PC-3 (cell line): ENCODE measurements at regions not wholly inside any gene's neighbourhood (a gene's known extent, or its start where the extent isn't known, plus 50 kb on each side); places are given as distances from the start of the nearest gene placed in this dataset.

ENCODE experiments used
- ATAC-seq: fragments of 200-7000 bp; cut with Tn5 transposase; 2 replicates; pipeline ENCODE4 v1.9.1; 2020; ENCODE audit warnings: mild to moderate bottlenecking, moderate library complexity
- BruUV-seq: library from RNA; stranded (reverse); fragments of 400-500 nt; replicated peaks from 2 replicates; lab custom pipeline; 2021; lab: Mats Ljungman, UMichigan
- CTCF ChIA-PET: fragments of 300-600 bp; sonication (Branson Sonifier 250); formaldehyde crosslinking; loops from one replicate; lab custom pipeline; 2022; ENCODE audit warnings: antibody characterized with exemption; lab: Charles Lee
- POLR2A ChIA-PET: fragments of 300-600 bp; sonication (Branson Sonifier 250); formaldehyde crosslinking; loops from one replicate; lab custom pipeline; 2022; ENCODE audit warnings: antibody characterized with exemption; ENCODE audit not compliant: unreplicated experiment; lab: Charles Lee
- DNase-seq: peaks from one replicate; pipeline ENCODE4 v3.0.0-alpha.2; 2015
- H2AFZ ChIP-seq: fragments of 300-600 bp; sonication (generic); 2 replicates; pipeline ENCODE4 v1.6.0; 2016; ENCODE audit warnings: antibody characterized with exemption, low read length
- H3F3A ChIP-seq: fragments of 300-600 bp; sonication (generic); one replicate; pipeline ENCODE4 v1.6.0; 2017; ENCODE audit warnings: antibody characterized with exemption, low read length, control low read depth, mild to moderate bottlenecking; ENCODE audit not compliant: unreplicated experiment
- H3K27ac ChIP-seq: fragments of 300-600 bp; sonication (generic); 2 replicates; pipeline ENCODE4 v1.5.1; 2016; ENCODE audit warnings: mild to moderate bottlenecking, low read length
- H3K27me3 ChIP-seq: fragments of 300-600 bp; sonication (generic); 2 replicates; pipeline ENCODE4 v1.6.1; 2016; ENCODE audit warnings: low read length, mixed read lengths
- H3K36me3 ChIP-seq: fragments of 300-600 bp; sonication (generic); 2 replicates; pipeline ENCODE4 v1.6.1; 2016; ENCODE audit warnings: low read depth, mixed run types, low read length, mixed read lengths
- H3K4me1 ChIP-seq: fragments of 300-600 bp; sonication (generic); 2 replicates; pipeline ENCODE4 v1.5.1; 2016; ENCODE audit warnings: low read length; ENCODE audit not compliant: insufficient read depth
- H3K4me2 ChIP-seq: fragments of 300-600 bp; sonication (generic); 2 replicates; pipeline ENCODE4 v1.6.0; 2016; ENCODE audit warnings: low read length
- H3K4me3 ChIP-seq: fragments of 300-600 bp; sonication (generic); 2 replicates; pipeline ENCODE4 v1.5.1; 2016; ENCODE audit warnings: mild to moderate bottlenecking, low read length, mixed read lengths
- H3K79me2 ChIP-seq: fragments of 300-600 bp; sonication (generic); 2 replicates; pipeline ENCODE4 v1.6.1; 2017; ENCODE audit warnings: low read length, mixed read lengths
- H3K9ac ChIP-seq: fragments of 300-600 bp; sonication (generic); 2 replicates; pipeline ENCODE4 v1.6.0; 2016; ENCODE audit warnings: mild to moderate bottlenecking, low read length
- H3K9me2 ChIP-seq: fragments of 300-600 bp; sonication (generic); replicated peaks from 2 replicates; pipeline ENCODE4 v1.6.1; 2016; ENCODE audit warnings: mixed run types, low read length, mixed read lengths
- H3K9me3 ChIP-seq: fragments of 300-600 bp; sonication (generic); 2 replicates; pipeline ENCODE4 v1.6.1; 2016; ENCODE audit warnings: low read length, mixed read lengths
- H4K20me1 ChIP-seq: fragments of 300-600 bp; sonication (generic); 2 replicates; pipeline ENCODE4 v1.6.1; 2016; ENCODE audit warnings: low read length, mixed read lengths
- EZH2 ChIP-seq: fragments of 300-600 bp; sonication (generic); IDR thresholded peaks from one replicate; pipeline ENCODE4 v1.6.1; 2017; ENCODE audit warnings: antibody characterized with exemption, mild to moderate bottlenecking, low read length; ENCODE audit not compliant: unreplicated experiment
- EZH2phosphoT487 ChIP-seq: fragments of 300-600 bp; sonication (generic); IDR thresholded peaks from 2 replicates; pipeline ENCODE4 v1.6.1; 2018; ENCODE audit warnings: mild to moderate bottlenecking, antibody characterized with exemption, low read length, borderline replicate concordance
- intact Hi-C: fragments of 100-400 bp; cut with micrococcal nuclease; formaldehyde crosslinking; loops from 2 replicates; pipeline ENCODE4 v1.9.0; 2023
- TF ChIP-seq, protein P1 (sequence below): fragments of 300-600 bp; sonication (generic); conservative IDR thresholded peaks from 2 replicates; pipeline ENCODE4 v1.5.1; 2017; ENCODE audit warnings: antibody characterized with exemption, low read depth, mild to moderate bottlenecking, low read length

GRCh38 chr6:94548201-94548600 lies 1029.1 kb upstream of the MANEA start:
- ChIA-PET POLR2A (no interaction called here), CTCF (no interaction called here)
- H3K9me2 ChIP-seq, result no peaks in the 10 kb centered on the region
- H3K27ac ChIP-seq, result no peak overlapping the region
- no peaks in the 10 kb centered on the region for H3K36me3 ChIP-seq
- no peaks in the 10 kb centered on the region for H3F3A ChIP-seq
- intact Hi-C loops, result no loop called here
- no peaks in the 10 kb centered on the region for H4K20me1 ChIP-seq
- no peaks in the 10 kb centered on the region for H3K4me1 ChIP-seq
- H3K4me3 ChIP-seq, result no peak overlapping the region
- H3K9ac ChIP-seq, result no peak overlapping the region
- H3K79me2 ChIP-seq, result no peaks in the 10 kb centered on the region
- TF ChIP-seq EZH2phosphoT487 (no peak), EZH2 (no peak)
- TF ChIP-seq, protein P1, sequence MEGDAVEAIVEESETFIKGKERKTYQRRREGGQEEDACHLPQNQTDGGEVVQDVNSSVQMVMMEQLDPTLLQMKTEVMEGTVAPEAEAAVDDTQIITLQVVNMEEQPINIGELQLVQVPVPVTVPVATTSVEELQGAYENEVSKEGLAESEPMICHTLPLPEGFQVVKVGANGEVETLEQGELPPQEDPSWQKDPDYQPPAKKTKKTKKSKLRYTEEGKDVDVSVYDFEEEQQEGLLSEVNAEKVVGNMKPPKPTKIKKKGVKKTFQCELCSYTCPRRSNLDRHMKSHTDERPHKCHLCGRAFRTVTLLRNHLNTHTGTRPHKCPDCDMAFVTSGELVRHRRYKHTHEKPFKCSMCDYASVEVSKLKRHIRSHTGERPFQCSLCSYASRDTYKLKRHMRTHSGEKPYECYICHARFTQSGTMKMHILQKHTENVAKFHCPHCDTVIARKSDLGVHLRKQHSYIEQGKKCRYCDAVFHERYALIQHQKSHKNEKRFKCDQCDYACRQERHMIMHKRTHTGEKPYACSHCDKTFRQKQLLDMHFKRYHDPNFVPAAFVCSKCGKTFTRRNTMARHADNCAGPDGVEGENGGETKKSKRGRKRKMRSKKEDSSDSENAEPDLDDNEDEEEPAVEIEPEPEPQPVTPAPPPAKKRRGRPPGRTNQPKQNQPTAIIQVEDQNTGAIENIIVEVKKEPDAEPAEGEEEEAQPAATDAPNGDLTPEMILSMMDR, result no peak
- no peak overlapping the region for H3K4me2 ChIP-seq
- BruUV-seq, result no TSS peak
- ATAC-seq (no peak), DNase-seq (no peak)
- no peaks in the 10 kb centered on the region for H3K9me3 ChIP-seq
- no peak overlapping the region for H2AFZ ChIP-seq
- H3K27me3 ChIP-seq, result no peaks in the 10 kb centered on the region

DNA sequence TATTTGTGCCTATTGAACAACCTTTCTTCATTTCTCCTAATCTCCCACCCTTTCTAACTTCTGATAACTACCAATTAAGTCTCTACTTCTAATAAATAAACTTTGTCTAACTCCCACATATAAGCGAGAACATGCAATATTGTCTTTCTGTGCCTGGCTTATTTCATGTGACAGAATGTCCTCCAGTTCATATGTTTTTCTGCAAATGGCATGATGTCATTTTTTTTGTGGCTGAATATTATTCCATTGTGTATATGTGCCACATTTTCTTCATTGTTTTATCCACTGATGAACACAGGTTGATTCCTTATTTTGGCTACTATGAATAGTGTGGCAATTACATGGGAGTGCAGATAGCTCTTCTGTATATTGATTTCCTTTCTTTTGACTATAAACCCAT lies 1041.5 kb upstream of the MANEA start:
- CTCF ChIA-PET, result no interaction called here
- no peaks in the 10 kb centered on the region for H3K27me3 ChIP-seq
- TF ChIP-seq, protein P1, result no peak
- TF ChIP-seq EZH2phosphoT487 (no peak), EZH2 (no peak)
- H4K20me1 ChIP-seq, result no peaks in the 10 kb centered on the region
- intact Hi-C loops, result no loop called here
- H3K4me3 ChIP-seq, result no peak overlapping the region
- POLR2A ChIA-PET, result no interaction called here
- H3K9me2 ChIP-seq, result no peaks in the 10 kb centered on the region
- BruUV-seq, result no TSS peak
- no peaks in the 10 kb centered on the region for H3K79me2 ChIP-seq
- H3K9ac ChIP-seq, result no peak overlapping the region
- H3K27ac ChIP-seq, result no peak overlapping the region
- H3K9me3 ChIP-seq, result no peaks in the 10 kb centered on the region
- H3K36me3 ChIP-seq, result no peaks in the 10 kb centered on the region
- no peak overlapping the region for H2AFZ ChIP-seq
- H3F3A ChIP-seq, result no peaks in the 10 kb centered on the region
- DNase-seq, result no peak
- no peaks in the 10 kb centered on the region for H3K4me1 ChIP-seq
- ATAC-seq, result no peak
- no peak overlapping the region for H3K4me2 ChIP-seq

DNA sequence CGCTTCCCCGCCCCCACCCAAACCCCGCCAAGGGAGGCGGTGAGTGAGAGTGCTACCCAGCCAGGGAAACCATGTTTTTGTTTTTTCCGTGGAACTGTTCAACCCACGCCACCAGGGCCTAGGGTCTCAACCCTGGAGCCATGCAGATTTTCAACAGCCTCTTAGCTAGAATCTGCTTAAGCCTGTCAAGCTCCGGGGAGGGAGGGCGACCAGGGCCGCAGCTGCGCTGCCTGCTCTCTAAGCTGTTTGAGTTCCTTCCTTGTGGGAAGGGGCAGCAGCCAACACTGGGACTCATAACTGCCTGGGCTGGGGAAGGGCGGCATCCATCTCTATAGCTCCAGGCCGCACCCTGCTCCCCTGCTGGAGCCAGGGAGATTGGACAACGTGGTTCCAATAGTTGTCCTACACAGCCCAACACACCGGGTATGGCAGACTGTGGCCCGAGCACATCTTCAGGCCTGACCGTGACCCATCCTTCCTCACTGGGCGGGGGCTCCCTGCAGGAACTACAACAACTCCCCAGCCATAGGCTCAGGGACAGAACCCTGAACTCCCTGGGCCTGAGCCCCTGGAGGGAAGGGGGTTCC lies 1065.7 kb upstream of the MANEA start:
- H3F3A ChIP-seq, result no peaks in the 10 kb centered on the region
- H3K9me2 ChIP-seq, result no peaks in the 10 kb centered on the region
- no peak for TF ChIP-seq EZH2phosphoT487
- TF ChIP-seq, protein P1, result no peak
- no peak for TF ChIP-seq EZH2
- H3K79me2 ChIP-seq, result no peaks in the 10 kb centered on the region
- no peaks in the 10 kb centered on the region for H3K4me1 ChIP-seq
- no peak overlapping the region for H3K4me3 ChIP-seq
- no TSS peak for BruUV-seq
- no peak overlapping the region for H2AFZ ChIP-seq
- H3K4me2 ChIP-seq, result no peak overlapping the region
- H3K27ac ChIP-seq, result no peak overlapping the region
- ATAC-seq, result no peak
- POLR2A ChIA-PET, result no interaction called here
- H3K36me3 ChIP-seq, result no peaks in the 10 kb centered on the region
- DNase-seq, result no peak
- intact Hi-C loops, result no loop called here
- CTCF ChIA-PET, result no interaction called here
- H4K20me1 ChIP-seq, result no peaks in the 10 kb centered on the region
- no peak overlapping the region for H3K9ac ChIP-seq
- H3K9me3 ChIP-seq, result no peaks in the 10 kb centered on the region
- H3K27me3 ChIP-seq, result no peaks in the 10 kb centered on the region
